Testis (tissue), 2 donors: ENCODE measurements at regions not wholly inside any gene's neighbourhood (a gene's known extent, or its start where the extent isn't known, plus 50 kb on each side); places are given as distances from the start of the nearest gene placed in this dataset.

Source experiments
- POLR2A ChIP-seq: fragments of 450-650 bp; IDR thresholded peaks from one replicate; pipeline ENCODE4 v1.6.1; 2017; ENCODE audit warnings: antibody characterized with exemption, mild to moderate bottlenecking, moderate library complexity
- TF ChIP-seq, protein P1 (sequence below), 3 experiments: fragments of 450-650 bp in 2 of 3; fragments of 200-600 bp in 1 of 3; sonication (generic) in 1 of 3; IDR thresholded peaks; one replicate each; pipeline ENCODE4 v1.5.1; 2016 to 2019; ENCODE audit warnings: antibody characterized with exemption in 3 of 3, mild to moderate bottlenecking in 2 of 3, moderate library complexity in 1 of 3

DNA sequence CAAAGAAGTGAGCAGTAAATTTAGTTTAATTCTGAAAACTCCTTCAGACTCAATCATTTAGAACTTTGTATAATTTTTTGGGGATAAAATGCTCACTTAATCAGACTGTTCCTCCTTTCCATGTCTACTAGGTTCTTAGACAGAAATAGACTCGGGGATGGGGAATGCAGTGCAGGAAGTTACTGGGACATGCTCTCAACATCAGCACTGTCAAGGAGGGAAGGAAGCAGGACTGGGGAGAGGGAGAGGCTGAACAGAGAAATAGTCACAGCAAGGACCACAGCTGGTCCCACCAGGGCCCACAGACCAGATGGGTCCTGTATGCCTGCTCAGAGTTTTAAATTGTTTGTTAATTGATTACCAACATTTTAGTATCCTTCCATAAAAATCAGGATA lies 310.1 kb upstream of the MSX2 start:
- TF ChIP-seq POLR2A: no peak
- TF ChIP-seq, protein P1, sequence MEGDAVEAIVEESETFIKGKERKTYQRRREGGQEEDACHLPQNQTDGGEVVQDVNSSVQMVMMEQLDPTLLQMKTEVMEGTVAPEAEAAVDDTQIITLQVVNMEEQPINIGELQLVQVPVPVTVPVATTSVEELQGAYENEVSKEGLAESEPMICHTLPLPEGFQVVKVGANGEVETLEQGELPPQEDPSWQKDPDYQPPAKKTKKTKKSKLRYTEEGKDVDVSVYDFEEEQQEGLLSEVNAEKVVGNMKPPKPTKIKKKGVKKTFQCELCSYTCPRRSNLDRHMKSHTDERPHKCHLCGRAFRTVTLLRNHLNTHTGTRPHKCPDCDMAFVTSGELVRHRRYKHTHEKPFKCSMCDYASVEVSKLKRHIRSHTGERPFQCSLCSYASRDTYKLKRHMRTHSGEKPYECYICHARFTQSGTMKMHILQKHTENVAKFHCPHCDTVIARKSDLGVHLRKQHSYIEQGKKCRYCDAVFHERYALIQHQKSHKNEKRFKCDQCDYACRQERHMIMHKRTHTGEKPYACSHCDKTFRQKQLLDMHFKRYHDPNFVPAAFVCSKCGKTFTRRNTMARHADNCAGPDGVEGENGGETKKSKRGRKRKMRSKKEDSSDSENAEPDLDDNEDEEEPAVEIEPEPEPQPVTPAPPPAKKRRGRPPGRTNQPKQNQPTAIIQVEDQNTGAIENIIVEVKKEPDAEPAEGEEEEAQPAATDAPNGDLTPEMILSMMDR (IDR thresholded peaks at IDR 0.05): no peak
